ENCODE measurements at regions not wholly inside any gene's neighbourhood (a gene's known extent, or its start where the extent isn't known, plus 50 kb on each side); places are given as distances from the start of the nearest gene placed in this dataset.

DNA sequence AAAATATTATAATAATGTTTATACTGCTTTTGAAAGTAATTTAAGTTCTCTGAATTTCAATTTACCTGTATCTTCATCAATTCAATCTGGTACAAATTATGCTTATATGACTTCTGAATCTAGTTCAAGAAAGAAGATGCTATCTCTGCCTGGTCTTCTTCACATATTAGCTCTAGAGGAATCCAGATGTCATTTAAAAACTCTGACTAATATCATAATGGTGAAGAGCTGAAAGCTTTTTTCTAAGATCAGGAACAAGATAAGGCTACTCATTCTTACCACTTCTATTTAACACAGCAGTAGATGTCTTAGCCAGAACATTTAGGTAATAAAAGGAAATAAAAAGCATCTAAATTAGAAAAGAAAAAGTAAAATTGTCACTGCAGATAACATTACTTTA is 636.1 kb downstream of the ARAP2 start:
- H3K4me3 ChIP-seq (ENCODE audit: low read depth, low read length), result no peak overlapping the region
- in situ Hi-C loops (cut with HindIII; ENCODE audit: low sequenced_read_pairs), result no loop called here
- no peak for DNase-seq (ENCODE audit: low read depth, low spot score)
- TF ChIP-seq, protein P1, sequence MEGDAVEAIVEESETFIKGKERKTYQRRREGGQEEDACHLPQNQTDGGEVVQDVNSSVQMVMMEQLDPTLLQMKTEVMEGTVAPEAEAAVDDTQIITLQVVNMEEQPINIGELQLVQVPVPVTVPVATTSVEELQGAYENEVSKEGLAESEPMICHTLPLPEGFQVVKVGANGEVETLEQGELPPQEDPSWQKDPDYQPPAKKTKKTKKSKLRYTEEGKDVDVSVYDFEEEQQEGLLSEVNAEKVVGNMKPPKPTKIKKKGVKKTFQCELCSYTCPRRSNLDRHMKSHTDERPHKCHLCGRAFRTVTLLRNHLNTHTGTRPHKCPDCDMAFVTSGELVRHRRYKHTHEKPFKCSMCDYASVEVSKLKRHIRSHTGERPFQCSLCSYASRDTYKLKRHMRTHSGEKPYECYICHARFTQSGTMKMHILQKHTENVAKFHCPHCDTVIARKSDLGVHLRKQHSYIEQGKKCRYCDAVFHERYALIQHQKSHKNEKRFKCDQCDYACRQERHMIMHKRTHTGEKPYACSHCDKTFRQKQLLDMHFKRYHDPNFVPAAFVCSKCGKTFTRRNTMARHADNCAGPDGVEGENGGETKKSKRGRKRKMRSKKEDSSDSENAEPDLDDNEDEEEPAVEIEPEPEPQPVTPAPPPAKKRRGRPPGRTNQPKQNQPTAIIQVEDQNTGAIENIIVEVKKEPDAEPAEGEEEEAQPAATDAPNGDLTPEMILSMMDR (IDR thresholded peaks at IDR 0.05; ENCODE audit: low read depth, low read length), result no peak

DNA sequence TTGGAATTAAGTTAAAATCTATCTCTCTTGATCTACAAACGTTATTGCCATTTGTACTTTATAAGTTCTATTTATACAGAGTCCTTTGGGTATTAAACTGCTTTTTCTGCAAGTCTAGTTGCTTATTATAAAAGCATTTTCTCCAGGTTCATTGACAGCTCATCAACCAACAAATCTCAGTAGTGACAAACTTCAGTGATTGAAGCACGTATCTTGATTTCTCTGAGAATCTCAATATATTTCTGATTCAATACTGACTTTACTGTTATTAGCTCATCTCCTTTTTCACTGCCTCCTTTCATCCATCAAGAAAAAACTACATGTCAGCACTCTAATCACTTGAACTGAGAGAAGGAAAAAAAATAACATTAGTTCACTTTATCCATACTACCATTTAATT is 630.2 kb downstream of the ARAP2 start:
- in situ Hi-C loops (cut with HindIII; ENCODE audit: low sequenced_read_pairs), result no loop called here
- TF ChIP-seq, protein P1 (IDR thresholded peaks at IDR 0.05; ENCODE audit: low read depth, low read length), result no peak
- no peak for DNase-seq (ENCODE audit: low read depth, low spot score)
- H3K4me3 ChIP-seq (ENCODE audit: low read depth, low read length), result no peak overlapping the region

DNA sequence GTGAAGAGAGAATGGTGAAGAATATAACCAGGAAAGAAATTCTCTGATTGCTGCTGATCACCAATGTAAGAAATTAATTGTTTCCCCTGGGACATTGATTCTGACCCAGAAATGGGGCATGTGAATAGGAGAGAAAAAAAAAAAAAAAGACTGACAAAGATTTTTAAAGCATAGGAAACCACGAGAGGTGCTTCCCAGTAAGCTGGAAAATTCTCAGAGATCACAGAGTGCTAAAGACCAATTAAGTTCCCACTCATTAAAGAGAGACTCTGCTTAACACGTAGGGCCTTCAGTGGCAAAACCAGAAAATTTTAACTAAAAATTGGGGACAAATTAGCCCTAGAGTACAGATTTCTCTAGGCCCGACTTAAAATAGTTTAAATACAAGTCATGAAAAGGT is 604.4 kb downstream of the ARAP2 start:
- no peak overlapping the region for H3K4me3 ChIP-seq (ENCODE audit: low read depth, low read length)
- DNase-seq (ENCODE audit: low read depth, low spot score), result no peak
- in situ Hi-C loops (cut with HindIII; ENCODE audit: low sequenced_read_pairs), result no loop called here
- TF ChIP-seq, protein P1 (IDR thresholded peaks at IDR 0.05; ENCODE audit: low read depth, low read length), result no peak

DNA sequence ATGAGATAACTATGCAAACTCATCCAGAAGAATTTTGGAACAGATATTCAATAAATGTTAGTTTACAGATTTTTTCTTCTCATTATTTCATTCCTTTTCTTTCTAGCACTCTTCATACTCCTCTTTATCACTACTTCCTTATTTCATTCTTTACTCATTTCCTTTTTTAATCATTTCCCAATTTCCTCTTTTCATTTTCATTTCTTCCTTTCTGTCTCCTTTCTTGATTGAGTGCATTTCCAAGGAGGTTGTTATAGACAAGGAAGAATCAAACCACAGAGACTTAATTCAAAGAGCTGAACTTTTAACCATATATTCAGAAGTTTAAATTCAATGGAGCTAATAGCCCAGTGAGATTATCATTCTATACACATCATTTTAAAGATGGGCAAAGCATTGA is 600.7 kb downstream of the ARAP2 start:
- no peak for DNase-seq (ENCODE audit: low read depth, low spot score)
- H3K4me3 ChIP-seq (ENCODE audit: low read depth, low read length), result no peak overlapping the region
- in situ Hi-C loops (cut with HindIII; ENCODE audit: low sequenced_read_pairs), result no loop called here
- TF ChIP-seq, protein P1 (IDR thresholded peaks at IDR 0.05; ENCODE audit: low read depth, low read length), result no peak

DNA sequence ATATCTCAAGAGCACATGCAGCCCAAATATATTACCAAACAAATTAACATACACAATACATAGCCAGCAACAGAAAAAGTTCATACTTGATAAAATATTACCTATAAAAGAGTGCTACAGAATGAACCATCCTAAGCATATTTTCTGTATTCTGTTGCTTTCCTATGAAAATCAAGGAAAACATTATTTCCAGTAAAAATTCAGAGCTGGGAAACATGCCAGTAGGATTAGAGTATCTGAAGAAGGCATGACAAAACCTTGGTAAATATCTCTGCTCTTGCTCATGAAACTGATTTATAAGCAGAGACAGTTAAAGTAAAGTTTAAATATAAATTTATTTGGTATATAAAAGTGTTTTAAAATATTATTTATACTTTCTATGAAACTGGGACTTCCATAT is 599.7 kb downstream of the ARAP2 start:
- no peak overlapping the region for H3K4me3 ChIP-seq (ENCODE audit: low read depth, low read length)
- TF ChIP-seq, protein P1 (IDR thresholded peaks at IDR 0.05; ENCODE audit: low read depth, low read length), result no peak
- no peak for DNase-seq (ENCODE audit: low read depth, low spot score)
- in situ Hi-C loops (cut with HindIII; ENCODE audit: low sequenced_read_pairs), result no loop called here

DNA sequence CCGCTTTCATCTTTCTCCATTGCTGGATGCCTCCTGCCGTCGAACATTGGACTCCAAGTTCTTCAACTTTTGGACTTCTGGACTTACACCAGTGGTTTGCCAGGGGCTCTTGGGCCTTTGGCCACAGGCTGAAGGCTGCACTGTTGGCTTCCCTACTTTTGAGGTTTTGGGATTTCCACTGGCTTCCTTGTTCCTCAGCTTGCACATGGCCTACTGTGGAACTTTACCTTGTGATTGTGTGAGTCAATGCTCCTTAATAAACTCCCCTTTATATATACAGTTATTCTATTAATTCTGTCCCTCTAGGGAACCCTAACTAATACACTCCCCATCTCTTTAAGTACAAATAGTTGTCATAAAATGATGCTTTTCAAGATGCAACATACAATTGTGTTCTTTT is 595.3 kb downstream of the ARAP2 start:
- no peak overlapping the region for H3K4me3 ChIP-seq (ENCODE audit: low read depth, low read length)
- in situ Hi-C loops (cut with HindIII; ENCODE audit: low sequenced_read_pairs), result no loop called here
- TF ChIP-seq, protein P1 (IDR thresholded peaks at IDR 0.05; ENCODE audit: low read depth, low read length), result no peak
- DNase-seq (ENCODE audit: low read depth, low spot score), result no peak

DNA sequence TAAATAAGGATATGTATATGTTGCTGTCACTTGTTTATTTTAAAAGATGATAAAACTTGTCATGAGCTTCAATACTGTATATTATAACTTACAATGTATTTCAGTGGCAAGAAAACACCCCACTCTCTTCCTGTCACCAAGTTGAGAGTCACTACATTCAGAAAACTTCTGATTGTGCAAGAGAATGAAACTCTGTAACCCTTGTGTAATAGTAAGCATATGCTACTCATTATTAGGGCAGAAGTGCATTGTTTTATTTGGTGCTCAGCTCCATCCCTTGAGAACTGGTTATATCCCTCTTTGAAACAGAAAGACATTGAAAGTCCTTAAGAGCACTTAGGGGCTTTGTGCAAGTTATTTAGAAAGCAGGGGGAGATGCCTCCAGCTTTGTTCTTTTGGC is 594.5 kb downstream of the ARAP2 start:
- DNase-seq (ENCODE audit: low read depth, low spot score), result no peak
- in situ Hi-C loops (cut with HindIII; ENCODE audit: low sequenced_read_pairs), result no loop called here
- TF ChIP-seq, protein P1 (IDR thresholded peaks at IDR 0.05; ENCODE audit: low read depth, low read length), result no peak
- no peak overlapping the region for H3K4me3 ChIP-seq (ENCODE audit: low read depth, low read length)

Data from astrocyte of the spinal cord (primary cell).